ENCODE measurements at regions not wholly inside any gene's neighbourhood (a gene's known extent, or its start where the extent isn't known, plus 50 kb on each side); places are given as distances from the start of the nearest gene placed in this dataset.

DNA sequence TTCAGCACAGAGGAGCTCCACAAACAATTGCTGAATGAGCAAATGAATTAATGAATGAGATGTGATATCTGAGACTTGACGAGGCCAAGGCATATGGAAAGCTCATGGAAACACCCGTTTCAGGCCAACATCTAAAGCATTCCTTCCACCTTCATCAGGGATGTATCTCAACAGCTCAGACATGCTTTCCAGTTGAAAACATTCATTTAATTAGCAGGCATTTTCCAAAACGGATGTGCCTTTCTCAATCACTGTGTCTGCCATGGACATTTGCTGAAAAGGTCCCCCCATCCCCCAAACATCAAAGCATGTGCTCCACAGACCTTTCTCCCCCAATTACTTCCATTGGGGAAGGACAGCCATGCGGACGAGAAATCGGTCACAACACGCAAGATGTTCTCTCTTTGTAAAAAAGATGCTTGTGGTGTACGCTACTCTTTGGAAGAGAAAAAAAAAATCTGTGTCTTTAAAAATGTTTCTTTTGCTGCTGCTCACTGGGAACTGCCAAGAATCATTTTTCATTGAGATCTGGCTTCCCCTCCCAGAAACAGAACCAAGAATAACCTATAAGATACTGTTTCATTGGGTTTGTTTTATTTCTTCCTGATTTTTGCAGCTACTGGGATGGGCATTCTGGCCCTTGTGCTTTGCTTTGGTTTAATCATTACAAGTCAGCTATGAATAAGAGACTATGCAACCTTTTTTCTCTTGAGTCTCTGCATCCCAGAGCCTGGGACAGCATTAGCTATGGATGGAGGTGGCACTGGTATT, 528.2 kb downstream of the MED13L start:
- no peaks in the 10 kb centered on the region for H3K9me1 ChIP-seq (replicated peaks; ENCODE audit: control insufficient read depth, extremely low read depth, insufficient read depth, low read length)
- no peaks in the 10 kb centered on the region for H3K79me2 ChIP-seq (ENCODE audit: control insufficient read depth, insufficient read depth, low read length)
- H3K4me1 ChIP-seq (ENCODE audit: control insufficient read depth, extremely low read depth, insufficient read depth, low read length), result no peaks in the 10 kb centered on the region
- ChIA-PET CTCF (no interaction called here), POLR2A (no interaction called here)
- H3K27me3 ChIP-seq (ENCODE audit: control insufficient read depth in 2 of 2, insufficient read depth in 2 of 2, low read length in 2 of 2), result no peaks in the 10 kb centered on the region
- H2AFZ ChIP-seq (ENCODE audit: low read depth, low read length), result no peak overlapping the region
- no peaks in the 10 kb centered on the region for H3K9me3 ChIP-seq (replicated peaks; ENCODE audit: control insufficient read depth, insufficient read depth, low read length)
- H4K20me1 ChIP-seq (replicated peaks; ENCODE audit: control insufficient read depth, extremely low read depth, insufficient read depth, low read length), result no peaks in the 10 kb centered on the region
- H3K4me2 ChIP-seq (ENCODE audit: insufficient read depth, low read length), result no peak overlapping the region
- FAIRE-seq, result no peak
- intact Hi-C loops (cut with micrococcal nuclease) (no loop called here), dilution Hi-C loops (cut with MboI; ENCODE audit: extremely low pct_ligation_motif_present, low sequenced_read_pairs) (no loop called here)
- no peak overlapping the region for H3K9ac ChIP-seq (replicated peaks; ENCODE audit: extremely low read depth, insufficient read depth, low read length)
- H3K36me3 ChIP-seq (ENCODE audit: control insufficient read depth in 2 of 2, extremely low read depth in 1 of 2, insufficient read depth in 2 of 2, low read length in 2 of 2), result no peaks in the 10 kb centered on the region
- TF ChIP-seq MYC (IDR thresholded peaks at IDR 0.05; ENCODE audit: low read depth, low read length) (no peak), FOS (IDR thresholded peaks at IDR 0.05; ENCODE audit: borderline replicate concordance, insufficient read depth, low read length) (no peak), POLR2A (IDR thresholded peaks at IDR 0.05; ENCODE audit: low read depth, low read length) (no peak), EZH2 (IDR thresholded peaks at IDR 0.05; ENCODE audit: borderline replicate concordance, low read depth, low read length, severe bottlenecking) (no peak), MAX (IDR thresholded peaks at IDR 0.05; ENCODE audit: insufficient read depth, insufficient read length) (no peak), JUN (IDR thresholded peaks at IDR 0.05; ENCODE audit: borderline replicate concordance, insufficient read depth, insufficient read length, low read depth) (no peak), POLR2AphosphoS5 (IDR thresholded peaks at IDR 0.05; ENCODE audit: insufficient read depth, low read depth, low read length) (no peak), GATA2 (IDR thresholded peaks at IDR 0.05; ENCODE audit: insufficient read depth, insufficient read length, low read depth, low read length) (no peak), CTCF (IDR thresholded peaks at IDR 0.05; ENCODE audit: extremely low read depth in 1 of 2, insufficient read depth in 1 of 2, low read depth in 1 of 2, low read length in 2 of 2) (no peak)
- H3K27ac ChIP-seq (ENCODE audit: insufficient read depth, low read depth, low read length), result no peak overlapping the region
- DNase-seq (ENCODE audit: low read depth, low spot score), result no peak
- no TSS peak for BruUV-seq (replicated peaks)
- H3K4me3 ChIP-seq (replicated peaks in 1 of 3; ENCODE audit: insufficient read depth in 1 of 3, low read depth in 1 of 3, low read length in 3 of 3), result no peak overlapping the region

Data from endothelial cell of umbilical vein (primary cell).